ENCODE measurements at regions not wholly inside any gene's neighbourhood (a gene's known extent, or its start where the extent isn't known, plus 50 kb on each side); places are given as distances from the start of the nearest gene placed in this dataset.

DNA sequence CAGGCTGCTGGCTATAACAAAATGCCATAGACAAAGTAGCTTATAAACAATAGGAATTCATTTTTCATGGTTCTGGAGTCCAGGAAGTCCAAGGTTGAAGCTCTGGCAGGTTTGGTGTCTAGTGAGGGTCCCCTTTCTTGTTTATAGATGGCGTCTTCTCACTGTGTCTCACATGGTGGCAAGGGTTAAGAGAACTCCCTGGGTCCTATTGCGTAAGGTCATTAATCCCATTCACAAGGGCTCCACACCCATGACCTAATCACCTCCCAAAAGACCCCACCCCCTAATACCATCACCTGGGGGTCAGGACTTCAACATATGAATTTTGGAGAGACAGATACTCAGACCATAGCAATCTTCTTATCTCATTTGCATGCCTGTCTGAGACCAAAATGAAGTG is 108.9 kb upstream of the USP25 start:
- Histone ChIP-seq H3K79me1 (ENCODE audit: low read depth, low read length) (no peaks in the 10 kb centered on the region), H2AFZ (ENCODE audit: low read length) (no peak overlapping the region), H3K9ac (ENCODE audit: low read depth, low read length, poor library complexity) (no peak overlapping the region), H3K27me3 (ENCODE audit: control insufficient read depth in 3 of 3, insufficient read depth in 3 of 3, low read depth in 1 of 3, low read length in 3 of 3) (no peaks in the 10 kb centered on the region), H2AK5ac (ENCODE audit: low read depth, low read length) (no peak overlapping the region), H4K8ac (ENCODE audit: low read depth, low read length) (no peak overlapping the region), H2BK15ac (ENCODE audit: low read length) (no peak overlapping the region), H2BK120ac (ENCODE audit: low read depth, low read length) (no peak overlapping the region), H3K27ac (replicated peaks; ENCODE audit: low read length) (no peak overlapping the region), H2BK12ac (ENCODE audit: low read length) (no peak overlapping the region), H3K4me1 (ENCODE audit: control insufficient read depth in 2 of 2, insufficient read depth in 1 of 2, low read depth in 1 of 2, low read length in 2 of 2) (peaks cover 3% of the 10 kb centered on the region in 2 donors), H3K9me3 (replicated peaks in 1 of 2; ENCODE audit: control insufficient read depth in 2 of 2, insufficient read depth in 1 of 2, low read depth in 1 of 2, low read length in 2 of 2) (no peaks in the 10 kb centered on the region), H3K14ac (ENCODE audit: low read length) (no peak overlapping the region), H3K4ac (ENCODE audit: low read length) (no peak overlapping the region), H2BK5ac (ENCODE audit: low read length) (no peak overlapping the region), H3K4me3 (ENCODE audit: low read length in 2 of 2) (no peak overlapping the region), H3K36me3 (replicated peaks in 1 of 2; ENCODE audit: control insufficient read depth in 2 of 2, insufficient read depth in 2 of 2, low read length in 2 of 2) (no peaks in the 10 kb centered on the region), H3K18ac (ENCODE audit: low read length) (no peak overlapping the region), H4K91ac (ENCODE audit: low read depth, low read length, poor library complexity) (no peak overlapping the region), H3K4me2 (ENCODE audit: insufficient read depth, low read length, poor library complexity, severe bottlenecking) (no peak overlapping the region), H3K23ac (ENCODE audit: low read depth, low read length, poor library complexity) (no peak overlapping the region)
- DNase-seq (ENCODE audit: low spot score): no peak
- WGBS, 2 donors (ENCODE audit: extremely low coverage in 2 of 2, insufficient read length in 2 of 2, insufficient replicate concordance in 1 of 2): no CpG with 5 or more reads among the region's 2 CpGs

- H4K8ac ChIP-seq (ENCODE audit: low read depth, low read length): no peak overlapping the region
- H3K4ac ChIP-seq (ENCODE audit: low read length): no peak overlapping the region
- H2AFZ ChIP-seq (ENCODE audit: low read length): no peak overlapping the region
- no peak overlapping the region for H4K91ac ChIP-seq (ENCODE audit: low read depth, low read length, poor library complexity)
- H2AK5ac ChIP-seq (ENCODE audit: low read depth, low read length): no peak overlapping the region
- H3K14ac ChIP-seq (ENCODE audit: low read length): no peak overlapping the region
- no peak overlapping the region for H2BK15ac ChIP-seq (ENCODE audit: low read length)
- H3K9ac ChIP-seq (ENCODE audit: low read depth, low read length, poor library complexity): no peak overlapping the region
- DNase-seq (ENCODE audit: low spot score): no peak
- H2BK5ac ChIP-seq (ENCODE audit: low read length): no peak overlapping the region
- no peaks in the 10 kb centered on the region for H3K9me3 ChIP-seq (replicated peaks in 1 of 2; ENCODE audit: control insufficient read depth in 2 of 2, insufficient read depth in 1 of 2, low read depth in 1 of 2, low read length in 2 of 2)
- no peak overlapping the region for H3K27ac ChIP-seq (replicated peaks; ENCODE audit: low read length)
- no peak overlapping the region for H3K23ac ChIP-seq (ENCODE audit: low read depth, low read length, poor library complexity)
- no CpG with 5 or more reads among the region's 2 CpGs for WGBS, 2 donors (ENCODE audit: extremely low coverage in 2 of 2, insufficient read length in 2 of 2, insufficient replicate concordance in 1 of 2)
- H3K79me1 ChIP-seq (ENCODE audit: low read depth, low read length): no peaks in the 10 kb centered on the region
- no peak overlapping the region for H3K4me3 ChIP-seq (ENCODE audit: low read length in 2 of 2)
- H3K27me3 ChIP-seq (ENCODE audit: control insufficient read depth in 3 of 3, insufficient read depth in 3 of 3, low read depth in 1 of 3, low read length in 3 of 3): no peaks in the 10 kb centered on the region
- H3K18ac ChIP-seq (ENCODE audit: low read length): no peak overlapping the region
- H2BK120ac ChIP-seq (ENCODE audit: low read depth, low read length): no peak overlapping the region
- H3K4me1 ChIP-seq (ENCODE audit: control insufficient read depth in 2 of 2, insufficient read depth in 1 of 2, low read depth in 1 of 2, low read length in 2 of 2): no peaks in the 10 kb centered on the region
- H2BK12ac ChIP-seq (ENCODE audit: low read length): no peak overlapping the region
- no peak overlapping the region for H3K4me2 ChIP-seq (ENCODE audit: insufficient read depth, low read length, poor library complexity, severe bottlenecking)
- no peaks in the 10 kb centered on the region for H3K36me3 ChIP-seq (replicated peaks in 1 of 2; ENCODE audit: control insufficient read depth in 2 of 2, insufficient read depth in 2 of 2, low read length in 2 of 2)
Measured at GRCh38 chr21:15624646-15625045, 105.1 kb upstream of the USP25 start.

- H2BK15ac ChIP-seq (ENCODE audit: low read length): no peak overlapping the region
- no peak overlapping the region for H3K4ac ChIP-seq (ENCODE audit: low read length)
- H3K4me2 ChIP-seq (ENCODE audit: insufficient read depth, low read length, poor library complexity, severe bottlenecking): no peak overlapping the region
- no peak overlapping the region for H2BK5ac ChIP-seq (ENCODE audit: low read length)
- no peak overlapping the region for H2AFZ ChIP-seq (ENCODE audit: low read length)
- no peaks in the 10 kb centered on the region for H3K36me3 ChIP-seq (replicated peaks in 1 of 2; ENCODE audit: control insufficient read depth in 2 of 2, insufficient read depth in 2 of 2, low read length in 2 of 2)
- no peak for DNase-seq (ENCODE audit: low spot score)
- no peak overlapping the region for H3K27ac ChIP-seq (replicated peaks; ENCODE audit: low read length)
- no peaks in the 10 kb centered on the region for H3K4me1 ChIP-seq (ENCODE audit: control insufficient read depth in 2 of 2, insufficient read depth in 1 of 2, low read depth in 1 of 2, low read length in 2 of 2)
- no peak overlapping the region for H3K9ac ChIP-seq (ENCODE audit: low read depth, low read length, poor library complexity)
- H2AK5ac ChIP-seq (ENCODE audit: low read depth, low read length): no peak overlapping the region
- no peaks in the 10 kb centered on the region for H3K27me3 ChIP-seq (ENCODE audit: control insufficient read depth in 3 of 3, insufficient read depth in 3 of 3, low read depth in 1 of 3, low read length in 3 of 3)
- WGBS, 2 donors (ENCODE audit: extremely low coverage in 2 of 2, insufficient read length in 2 of 2, insufficient replicate concordance in 1 of 2): no CpG with 5 or more reads among the region's 3 CpGs
- no peaks in the 10 kb centered on the region for H3K79me1 ChIP-seq (ENCODE audit: low read depth, low read length)
- H3K14ac ChIP-seq (ENCODE audit: low read length): no peak overlapping the region
- no peak overlapping the region for H3K23ac ChIP-seq (ENCODE audit: low read depth, low read length, poor library complexity)
- H3K18ac ChIP-seq (ENCODE audit: low read length): no peak overlapping the region
- no peak overlapping the region for H4K8ac ChIP-seq (ENCODE audit: low read depth, low read length)
- no peak overlapping the region for H2BK120ac ChIP-seq (ENCODE audit: low read depth, low read length)
- H3K4me3 ChIP-seq (ENCODE audit: low read length in 2 of 2): no peak overlapping the region
- no peak overlapping the region for H2BK12ac ChIP-seq (ENCODE audit: low read length)
- no peak overlapping the region for H4K91ac ChIP-seq (ENCODE audit: low read depth, low read length, poor library complexity)
- no peaks in the 10 kb centered on the region for H3K9me3 ChIP-seq (replicated peaks in 1 of 2; ENCODE audit: control insufficient read depth in 2 of 2, insufficient read depth in 1 of 2, low read depth in 1 of 2, low read length in 2 of 2)
Measured at GRCh38 chr21:15625363-15625762, 104.4 kb upstream of the USP25 start.

GRCh38 chr21:15626031-15626430 is 103.8 kb upstream of the USP25 start:
- H2AK5ac ChIP-seq (ENCODE audit: low read depth, low read length): no peak overlapping the region
- no peak overlapping the region for H3K27ac ChIP-seq (replicated peaks; ENCODE audit: low read length)
- no peak overlapping the region for H3K23ac ChIP-seq (ENCODE audit: low read depth, low read length, poor library complexity)
- H3K4ac ChIP-seq (ENCODE audit: low read length): no peak overlapping the region
- no peak overlapping the region for H3K14ac ChIP-seq (ENCODE audit: low read length)
- no peak overlapping the region for H3K18ac ChIP-seq (ENCODE audit: low read length)
- H4K91ac ChIP-seq (ENCODE audit: low read depth, low read length, poor library complexity): no peak overlapping the region
- DNase-seq (ENCODE audit: low spot score): no peak
- H3K9me3 ChIP-seq (replicated peaks in 1 of 2; ENCODE audit: control insufficient read depth in 2 of 2, insufficient read depth in 1 of 2, low read depth in 1 of 2, low read length in 2 of 2): no peaks in the 10 kb centered on the region
- H3K4me2 ChIP-seq (ENCODE audit: insufficient read depth, low read length, poor library complexity, severe bottlenecking): no peak overlapping the region
- H3K79me1 ChIP-seq (ENCODE audit: low read depth, low read length): no peaks in the 10 kb centered on the region
- no peak overlapping the region for H4K8ac ChIP-seq (ENCODE audit: low read depth, low read length)
- H3K4me3 ChIP-seq (ENCODE audit: low read length in 2 of 2): no peak overlapping the region
- H3K9ac ChIP-seq (ENCODE audit: low read depth, low read length, poor library complexity): no peak overlapping the region
- no peak overlapping the region for H2BK12ac ChIP-seq (ENCODE audit: low read length)
- no peak overlapping the region for H2AFZ ChIP-seq (ENCODE audit: low read length)
- no peak overlapping the region for H2BK120ac ChIP-seq (ENCODE audit: low read depth, low read length)
- no peak overlapping the region for H2BK5ac ChIP-seq (ENCODE audit: low read length)
- H3K4me1 ChIP-seq (ENCODE audit: control insufficient read depth in 2 of 2, insufficient read depth in 1 of 2, low read depth in 1 of 2, low read length in 2 of 2): no peaks in the 10 kb centered on the region
- no peaks in the 10 kb centered on the region for H3K36me3 ChIP-seq (replicated peaks in 1 of 2; ENCODE audit: control insufficient read depth in 2 of 2, insufficient read depth in 2 of 2, low read length in 2 of 2)
- no peaks in the 10 kb centered on the region for H3K27me3 ChIP-seq (ENCODE audit: control insufficient read depth in 3 of 3, insufficient read depth in 3 of 3, low read depth in 1 of 3, low read length in 3 of 3)
- no peak overlapping the region for H2BK15ac ChIP-seq (ENCODE audit: low read length)
